ENCODE measurements at regions not wholly inside any gene's neighbourhood (a gene's known extent, or its start where the extent isn't known, plus 50 kb on each side); places are given as distances from the start of the nearest gene placed in this dataset.

- DNase-seq: no peak
Observed at GRCh38 chr6:159118924-159119323, 50.3 kb upstream of the FNDC1 start.

GRCh38 chr6:159117563-159117962 is 51.6 kb upstream of the FNDC1 start:
- no peak for DNase-seq

- DNase-seq: peak; percentile 47
Observed at GRCh38 chr6:159117046-159117445, 52.2 kb upstream of the FNDC1 start.

- no peak for DNase-seq
Observed at GRCh38 chr6:159116343-159116742, 52.9 kb upstream of the FNDC1 start.

GRCh38 chr6:159114569-159114968 is 54.6 kb upstream of the FNDC1 start:
- DNase-seq: no peak

- DNase-seq: no peak
Observed at GRCh38 chr6:159113223-159113622, 56.0 kb upstream of the FNDC1 start.

GRCh38 chr6:159112714-159113113 is 56.5 kb upstream of the FNDC1 start:
- no peak for DNase-seq

GRCh38 chr6:159110748-159111147 is 58.5 kb upstream of the FNDC1 start:
- DNase-seq: no peak

GRCh38 chr6:159110013-159110412 is 59.2 kb upstream of the FNDC1 start:
- DNase-seq: peak; percentile 47

- DNase-seq: no peak
Observed at GRCh38 chr6:159109391-159109790, 59.8 kb upstream of the FNDC1 start.

- DNase-seq: no peak
Observed at GRCh38 chr6:159108426-159108985, 60.7 kb upstream of the FNDC1 start.

GRCh38 chr6:159107451-159108260 is 61.5 kb upstream of the FNDC1 start:
- no peak for DNase-seq

- peak; percentile 38 for DNase-seq
Observed at GRCh38 chr6:159106627-159107241, 61.9 kb upstream of the TAGAP start.

GRCh38 chr6:159105716-159106115 is 60.9 kb upstream of the TAGAP start:
- DNase-seq: no peak

GRCh38 chr6:159104931-159105330 is 60.1 kb upstream of the TAGAP start:
- DNase-seq: no peak

GRCh38 chr6:159104163-159104925 is 59.6 kb upstream of the TAGAP start:
- peak; percentile 48 for DNase-seq

GRCh38 chr6:159103396-159104162 is 58.8 kb upstream of the TAGAP start:
- no peak for DNase-seq

GRCh38 chr6:159102373-159103160 is 57.8 kb upstream of the TAGAP start:
- no peak for DNase-seq

- no peak for DNase-seq
Observed at GRCh38 chr6:159101656-159102055, 56.9 kb upstream of the TAGAP start.

- DNase-seq: no peak
Observed at GRCh38 chr6:159100395-159101182, 55.8 kb upstream of the TAGAP start.

GRCh38 chr6:159099961-159100360 is 55.2 kb upstream of the TAGAP start:
- DNase-seq: peak; percentile 13
